ENCODE measurements at regions not wholly inside any gene's neighbourhood (a gene's known extent, or its start where the extent isn't known, plus 50 kb on each side); places are given as distances from the start of the nearest gene placed in this dataset.

DNA sequence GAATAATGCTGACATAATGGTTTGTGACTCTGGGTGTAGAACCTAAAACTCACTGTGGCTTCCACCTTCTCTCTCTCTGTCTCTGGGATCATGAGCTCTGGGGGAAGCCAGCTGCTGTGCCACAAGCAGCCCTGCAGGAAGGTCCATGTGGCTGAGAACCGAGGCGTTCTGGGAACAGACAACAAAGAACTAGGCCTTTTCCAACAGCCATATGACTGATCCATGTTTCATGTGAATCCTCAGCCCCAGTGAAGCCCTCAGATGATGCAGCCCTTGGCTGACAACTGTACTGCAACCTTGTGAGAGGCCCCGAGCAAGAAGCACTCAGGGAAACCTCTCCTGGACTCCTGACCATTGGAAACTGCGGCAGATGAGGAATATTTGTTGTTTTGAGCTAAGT, 56.6 kb downstream of the HLA-G start:
- Histone ChIP-seq H3K23ac (ENCODE audit: low read length) (no peak overlapping the region), H2BK15ac (replicated peaks; ENCODE audit: low read depth) (no peak overlapping the region), H3K9ac (ENCODE audit: low read length) (no peak overlapping the region), H3K79me2 (ENCODE audit: control insufficient read depth, insufficient read depth, low read length) (no peaks in the 10 kb centered on the region), H3K27ac (ENCODE audit: low read depth, low read length) (no peak overlapping the region), H4K5ac (ENCODE audit: low read length) (no peak overlapping the region), H3K4me3 (ENCODE audit: low read length) (no peak overlapping the region), H3K36me3 (ENCODE audit: control insufficient read depth, insufficient read depth, low read length) (no peaks in the 10 kb centered on the region), H3K56ac (ENCODE audit: low read length) (no peak overlapping the region), H4K8ac (ENCODE audit: low read depth, low read length) (no peak overlapping the region), H3K4me2 (ENCODE audit: low read length) (no peak overlapping the region), H2AK5ac (ENCODE audit: low read length) (no peak overlapping the region), H3K18ac (ENCODE audit: low read length) (no peak overlapping the region), H3K4ac (ENCODE audit: low read depth, low read length) (no peak overlapping the region), H3K79me1 (ENCODE audit: low read length) (no peaks in the 10 kb centered on the region), H2BK5ac (ENCODE audit: low read length) (no peak overlapping the region), H3K27me3 (ENCODE audit: insufficient read depth, low read length, poor library complexity) (peaks cover 13% of the 10 kb centered on the region), H3K4me1 (ENCODE audit: control insufficient read depth, low read depth, low read length) (no peaks in the 10 kb centered on the region), H2BK120ac (ENCODE audit: low read depth, low read length) (no peak overlapping the region)
- no CpG with 5 or more reads among the region's 4 CpGs for WGBS (ENCODE audit: extremely low coverage, insufficient coverage, low lambda C conversion rate)
- DNase-seq, result no peak

DNA sequence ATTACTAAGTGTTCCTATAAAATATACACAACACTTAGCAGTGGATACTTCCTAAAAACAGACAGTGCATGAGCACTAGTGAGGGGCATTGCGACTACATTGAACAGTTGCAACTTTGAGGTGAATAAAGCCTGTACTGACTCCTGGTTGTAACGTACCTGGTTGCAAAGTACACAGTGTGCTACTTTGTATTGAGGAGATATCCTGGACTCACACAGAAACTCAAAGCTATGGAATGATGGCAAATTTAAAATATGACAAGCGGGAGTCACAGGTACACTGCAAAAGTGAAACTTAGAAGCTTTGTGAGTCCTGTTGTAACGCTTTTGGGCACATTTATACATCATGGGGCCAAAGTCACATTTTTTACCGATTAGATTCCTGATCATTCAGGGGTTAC, 55.6 kb upstream of the HLA-A start:
- Histone ChIP-seq H3K4me1 (ENCODE audit: control insufficient read depth, low read depth, low read length) (no peaks in the 10 kb centered on the region), H3K36me3 (ENCODE audit: control insufficient read depth, insufficient read depth, low read length) (no peaks in the 10 kb centered on the region), H3K23ac (ENCODE audit: low read length) (no peak overlapping the region), H3K79me2 (ENCODE audit: control insufficient read depth, insufficient read depth, low read length) (no peaks in the 10 kb centered on the region), H3K4me2 (ENCODE audit: low read length) (no peak overlapping the region), H3K56ac (ENCODE audit: low read length) (no peak overlapping the region), H2BK120ac (ENCODE audit: low read depth, low read length) (no peak overlapping the region), H2BK5ac (ENCODE audit: low read length) (no peak overlapping the region), H3K18ac (ENCODE audit: low read length) (no peak overlapping the region), H3K79me1 (ENCODE audit: low read length) (no peaks in the 10 kb centered on the region), H4K8ac (ENCODE audit: low read depth, low read length) (no peak overlapping the region), H3K27me3 (ENCODE audit: insufficient read depth, low read length, poor library complexity) (peaks cover 13% of the 10 kb centered on the region), H2AK5ac (ENCODE audit: low read length) (no peak overlapping the region), H3K4me3 (ENCODE audit: low read length) (no peak overlapping the region), H3K9ac (ENCODE audit: low read length) (no peak overlapping the region), H4K5ac (ENCODE audit: low read length) (no peak overlapping the region), H3K4ac (ENCODE audit: low read depth, low read length) (no peak overlapping the region), H2BK15ac (replicated peaks; ENCODE audit: low read depth) (no peak overlapping the region), H3K27ac (ENCODE audit: low read depth, low read length) (no peak overlapping the region)
- no CpG with 5 or more reads among the region's 5 CpGs for whole genome bisulfite sequencing (ENCODE audit: extremely low coverage, insufficient coverage, low lambda C conversion rate)
- no peak for DNase-seq

DNA sequence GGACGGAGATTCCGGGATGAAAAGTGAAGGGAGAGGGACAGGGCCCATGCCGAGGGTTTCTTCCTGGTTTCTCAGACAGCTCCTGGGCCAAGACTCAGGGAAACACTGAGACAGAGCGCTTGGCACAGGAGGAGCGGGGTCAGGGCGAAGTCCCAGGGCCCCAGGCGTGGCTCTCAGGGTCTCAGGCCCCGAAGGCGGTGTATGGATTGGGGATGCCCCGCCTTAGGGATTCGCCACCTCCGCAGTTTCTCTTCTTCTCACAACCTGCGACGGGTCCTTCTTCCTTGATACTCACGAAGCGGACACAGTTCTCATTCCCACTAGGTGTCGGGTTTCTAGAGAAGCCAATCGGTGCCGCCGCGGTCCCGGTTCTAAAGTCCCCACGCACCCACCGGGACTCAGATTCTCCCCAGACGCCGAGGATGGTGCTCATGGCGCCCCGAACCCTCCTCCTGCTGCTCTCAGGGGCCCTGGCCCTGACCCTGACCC, 55.0 kb upstream of the HLA-A start:
- Histone ChIP-seq H3K56ac (ENCODE audit: low read length) (peak overlapping the region; percentile 78), H2BK120ac (ENCODE audit: low read depth, low read length) (no peak overlapping the region), H3K18ac (ENCODE audit: low read length) (no peak overlapping the region), H3K9ac (ENCODE audit: low read length) (peak overlapping the region; percentile 61), H3K27ac (ENCODE audit: low read depth, low read length) (no peak overlapping the region), H3K4me2 (ENCODE audit: low read length) (peak overlapping the region; percentile 32), H3K79me1 (ENCODE audit: low read length) (no peaks in the 10 kb centered on the region), H3K79me2 (ENCODE audit: control insufficient read depth, insufficient read depth, low read length) (no peaks in the 10 kb centered on the region), H2AK5ac (ENCODE audit: low read length) (no peak overlapping the region), H3K4me1 (ENCODE audit: control insufficient read depth, low read depth, low read length) (no peaks in the 10 kb centered on the region), H3K23ac (ENCODE audit: low read length) (no peak overlapping the region), H2BK5ac (ENCODE audit: low read length) (no peak overlapping the region), H3K27me3 (ENCODE audit: insufficient read depth, low read length, poor library complexity) (peaks cover 13% of the 10 kb centered on the region), H3K4me3 (ENCODE audit: low read length) (peak overlapping the region; percentile 9), H3K36me3 (ENCODE audit: control insufficient read depth, insufficient read depth, low read length) (no peaks in the 10 kb centered on the region), H2BK15ac (replicated peaks; ENCODE audit: low read depth) (no peak overlapping the region), H4K8ac (ENCODE audit: low read depth, low read length) (no peak overlapping the region), H3K4ac (ENCODE audit: low read depth, low read length) (no peak overlapping the region), H4K5ac (ENCODE audit: low read length) (no peak overlapping the region)
- peak; percentile 31 for DNase-seq
- WGBS (ENCODE audit: extremely low coverage, insufficient coverage, low lambda C conversion rate), result no CpG with 5 or more reads among the region's 28 CpGs

DNA sequence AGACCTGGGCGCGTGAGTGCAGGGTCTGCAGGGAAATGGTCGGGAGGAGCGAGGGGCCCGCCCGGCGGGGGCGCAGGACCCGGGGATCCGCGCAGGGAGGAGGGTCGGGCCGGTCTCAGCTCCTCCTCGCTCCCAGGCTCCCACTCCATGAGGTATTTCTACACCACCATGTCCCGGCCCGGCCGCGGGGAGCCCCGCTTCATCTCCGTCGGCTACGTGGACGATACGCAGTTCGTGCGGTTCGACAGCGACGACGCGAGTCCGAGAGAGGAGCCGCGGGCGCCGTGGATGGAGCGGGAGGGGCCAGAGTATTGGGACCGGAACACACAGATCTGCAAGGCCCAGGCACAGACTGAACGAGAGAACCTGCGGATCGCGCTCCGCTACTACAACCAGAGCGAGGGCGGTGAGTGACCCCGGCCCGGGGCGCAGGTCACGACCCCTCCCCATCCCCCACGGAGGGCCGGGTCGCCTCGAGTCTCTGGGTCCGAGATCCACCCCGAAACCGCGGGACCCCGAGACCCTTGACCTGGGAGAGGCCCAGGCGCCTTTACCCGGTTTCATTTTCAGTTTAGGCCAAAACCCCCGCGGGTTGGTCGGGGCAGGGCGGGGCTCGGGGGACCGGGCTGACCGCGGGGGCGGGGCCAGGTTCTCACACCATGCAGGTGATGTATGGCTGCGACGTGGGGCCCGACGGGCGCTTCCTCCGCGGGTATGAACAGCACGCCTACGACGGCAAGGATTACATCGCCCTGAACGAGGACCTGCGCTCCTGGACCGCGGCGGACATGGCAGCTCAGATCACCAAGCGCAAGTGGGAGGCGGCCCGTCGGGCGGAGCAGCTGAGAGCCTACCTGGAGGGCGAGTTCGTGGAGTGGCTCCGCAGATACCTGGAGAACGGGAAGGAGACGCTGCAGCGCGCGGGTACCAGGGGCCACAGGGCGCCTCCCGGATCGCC, 54.2 kb upstream of the HLA-A start:
- H3K23ac ChIP-seq (ENCODE audit: low read length), result no peak overlapping the region
- H3K9ac ChIP-seq (ENCODE audit: low read length), result peak overlapping the region; percentile 61
- DNase-seq, result peak; percentile 29
- H3K4me2 ChIP-seq (ENCODE audit: low read length), result peak overlapping the region; percentile 32
- peaks cover 13% of the 10 kb centered on the region for H3K27me3 ChIP-seq (ENCODE audit: insufficient read depth, low read length, poor library complexity)
- H3K4me1 ChIP-seq (ENCODE audit: control insufficient read depth, low read depth, low read length), result no peaks in the 10 kb centered on the region
- no peak overlapping the region for H4K5ac ChIP-seq (ENCODE audit: low read length)
- H3K36me3 ChIP-seq (ENCODE audit: control insufficient read depth, insufficient read depth, low read length), result no peaks in the 10 kb centered on the region
- no peak overlapping the region for H2BK120ac ChIP-seq (ENCODE audit: low read depth, low read length)
- no peaks in the 10 kb centered on the region for H3K79me1 ChIP-seq (ENCODE audit: low read length)
- no peak overlapping the region for H2BK15ac ChIP-seq (replicated peaks; ENCODE audit: low read depth)
- H3K56ac ChIP-seq (ENCODE audit: low read length), result peak overlapping the region; percentile 78
- H3K4ac ChIP-seq (ENCODE audit: low read depth, low read length), result no peak overlapping the region
- no peak overlapping the region for H2BK5ac ChIP-seq (ENCODE audit: low read length)
- H3K27ac ChIP-seq (ENCODE audit: low read depth, low read length), result no peak overlapping the region
- no peak overlapping the region for H2AK5ac ChIP-seq (ENCODE audit: low read length)
- no peaks in the 10 kb centered on the region for H3K79me2 ChIP-seq (ENCODE audit: control insufficient read depth, insufficient read depth, low read length)
- H3K4me3 ChIP-seq (ENCODE audit: low read length), result peak overlapping the region; percentile 9
- no CpG with 5 or more reads among the region's 101 CpGs for WGBS (ENCODE audit: extremely low coverage, insufficient coverage, low lambda C conversion rate)
- H3K18ac ChIP-seq (ENCODE audit: low read length), result no peak overlapping the region
- H4K8ac ChIP-seq (ENCODE audit: low read depth, low read length), result no peak overlapping the region

All from mesendoderm (in vitro differentiated cells).